ENCODE measurements at regions not wholly inside any gene's neighbourhood (a gene's known extent, or its start where the extent isn't known, plus 50 kb on each side); places are given as distances from the start of the nearest gene placed in this dataset.

- no peak for TF ChIP-seq ELK1 (IDR thresholded peaks at IDR 0.05; ENCODE audit: low read depth, low read length)
- no peak for TF ChIP-seq POLR2AphosphoS2 (conservative IDR thresholded peaks at IDR 0.05; ENCODE audit: low read length)
Measured at GRCh38 chr14:65287264-65288131, 125.0 kb upstream of the FUT8 start.

Measured in A549 (cell line).